ENCODE measurements at regions not wholly inside any gene's neighbourhood (a gene's known extent, or its start where the extent isn't known, plus 50 kb on each side); places are given as distances from the start of the nearest gene placed in this dataset.

DNA sequence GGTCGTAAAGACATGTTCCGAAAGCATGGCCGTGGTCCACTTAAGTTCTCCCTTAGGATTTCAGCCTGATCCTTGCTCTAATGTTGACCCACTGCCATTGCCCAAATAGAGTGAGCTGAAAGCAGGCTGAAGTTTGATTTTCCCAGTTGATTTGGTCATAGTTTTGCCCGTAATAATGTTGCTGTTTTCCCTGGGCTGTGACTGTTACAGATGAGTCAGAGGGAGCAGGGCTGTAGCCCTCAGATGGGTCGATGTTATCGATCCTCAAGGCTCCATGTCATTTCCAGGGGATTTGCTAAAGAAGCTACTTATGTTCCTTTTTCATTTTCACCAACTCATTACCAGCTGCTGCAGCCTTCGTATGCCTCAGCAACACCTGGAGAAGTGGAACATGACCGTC is 169.0 kb upstream of the ZFHX3 start:
- TF ChIP-seq, protein P1, sequence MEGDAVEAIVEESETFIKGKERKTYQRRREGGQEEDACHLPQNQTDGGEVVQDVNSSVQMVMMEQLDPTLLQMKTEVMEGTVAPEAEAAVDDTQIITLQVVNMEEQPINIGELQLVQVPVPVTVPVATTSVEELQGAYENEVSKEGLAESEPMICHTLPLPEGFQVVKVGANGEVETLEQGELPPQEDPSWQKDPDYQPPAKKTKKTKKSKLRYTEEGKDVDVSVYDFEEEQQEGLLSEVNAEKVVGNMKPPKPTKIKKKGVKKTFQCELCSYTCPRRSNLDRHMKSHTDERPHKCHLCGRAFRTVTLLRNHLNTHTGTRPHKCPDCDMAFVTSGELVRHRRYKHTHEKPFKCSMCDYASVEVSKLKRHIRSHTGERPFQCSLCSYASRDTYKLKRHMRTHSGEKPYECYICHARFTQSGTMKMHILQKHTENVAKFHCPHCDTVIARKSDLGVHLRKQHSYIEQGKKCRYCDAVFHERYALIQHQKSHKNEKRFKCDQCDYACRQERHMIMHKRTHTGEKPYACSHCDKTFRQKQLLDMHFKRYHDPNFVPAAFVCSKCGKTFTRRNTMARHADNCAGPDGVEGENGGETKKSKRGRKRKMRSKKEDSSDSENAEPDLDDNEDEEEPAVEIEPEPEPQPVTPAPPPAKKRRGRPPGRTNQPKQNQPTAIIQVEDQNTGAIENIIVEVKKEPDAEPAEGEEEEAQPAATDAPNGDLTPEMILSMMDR (conservative IDR thresholded peaks at IDR 0.05 in 1 of 2, IDR thresholded peaks at IDR 0.05 in 1 of 2; ENCODE audit: low read depth in 1 of 2, low read length in 2 of 2), result no peak
- no peak for TF ChIP-seq EZH2 (IDR thresholded peaks at IDR 0.05; ENCODE audit: low read length, missing control alignments)

All from fibroblast of lung (primary cell).